Ishikawa (cell line): ENCODE measurements at regions not wholly inside any gene's neighbourhood (a gene's known extent, or its start where the extent isn't known, plus 50 kb on each side); places are given as distances from the start of the nearest gene placed in this dataset.

Experiments
- CEBPB ChIP-seq: IDR thresholded peaks from 2 replicates; pipeline ENCODE4 v1.6.1; 2012
- CREB1 ChIP-seq: IDR thresholded peaks from 2 replicates; pipeline ENCODE4 v1.6.1; 2012; ENCODE audit warnings: low read depth
- EGR1 ChIP-seq: IDR thresholded peaks from 2 replicates; pipeline ENCODE4 v1.6.1; 2012
- EP300 ChIP-seq: IDR thresholded peaks from 2 replicates; pipeline ENCODE4 v1.6.1; 2012; ENCODE audit warnings: borderline replicate concordance
- FOXM1 ChIP-seq: IDR thresholded peaks from 2 replicates; pipeline ENCODE4 v1.6.1; 2012; ENCODE audit warnings: low read depth, borderline replicate concordance
- NFIC ChIP-seq: IDR thresholded peaks from 2 replicates; pipeline ENCODE4 v1.6.1; 2012
- RAD21 ChIP-seq: IDR thresholded peaks from 2 replicates; pipeline ENCODE4 v1.6.1; 2012; ENCODE audit warnings: low read depth
- REST ChIP-seq: IDR thresholded peaks from 2 replicates; pipeline ENCODE4 v1.6.1; 2012; ENCODE audit warnings: low read depth, mild to moderate bottlenecking
- TAF1 ChIP-seq: IDR thresholded peaks from 2 replicates; pipeline ENCODE4 v1.6.1; 2012; ENCODE audit warnings: low read depth, mild to moderate bottlenecking
- TCF12 ChIP-seq: IDR thresholded peaks from 2 replicates; pipeline ENCODE4 v1.6.1; 2012; ENCODE audit warnings: low read depth
- TEAD4 ChIP-seq: IDR thresholded peaks from 2 replicates; pipeline ENCODE4 v1.6.1; 2012
- YY1 ChIP-seq: IDR thresholded peaks from 2 replicates; pipeline ENCODE4 v1.6.1; 2012; ENCODE audit warnings: low read depth
- ZBTB7A ChIP-seq: IDR thresholded peaks from 2 replicates; pipeline ENCODE4 v1.6.1; 2012; ENCODE audit warnings: low read depth
- TF ChIP-seq, protein P1 (sequence below): IDR thresholded peaks from 2 replicates; pipeline ENCODE4 v1.6.1; 2012
- TF ChIP-seq, protein P2 (sequence below): IDR thresholded peaks from 2 replicates; pipeline ENCODE4 v1.6.1; 2012

DNA sequence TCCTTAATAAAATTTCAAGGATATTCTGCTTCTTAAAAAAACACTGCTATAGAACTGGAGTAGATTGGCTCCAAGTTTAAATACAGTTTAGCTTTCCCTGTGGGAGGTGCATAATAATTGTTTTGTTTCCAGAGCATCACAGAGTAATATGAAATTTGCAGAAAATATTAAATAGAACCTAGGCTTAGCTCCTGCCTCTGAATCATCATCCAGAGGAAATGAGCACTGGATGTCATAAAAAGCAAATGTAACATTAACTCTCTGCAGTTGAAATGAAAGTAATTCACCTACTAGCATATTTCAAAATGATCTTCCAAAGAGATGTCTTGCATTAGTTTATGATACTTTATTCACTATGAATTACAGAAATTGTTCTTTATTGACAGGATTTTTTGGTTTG lies 769.8 kb downstream of the C12orf50 start:
- TF ChIP-seq CREB1: no peak
- TF ChIP-seq EGR1: no peak
- TF ChIP-seq TEAD4: no peak
- TF ChIP-seq REST: no peak
- TF ChIP-seq CEBPB: no peak
- TF ChIP-seq, protein P1, sequence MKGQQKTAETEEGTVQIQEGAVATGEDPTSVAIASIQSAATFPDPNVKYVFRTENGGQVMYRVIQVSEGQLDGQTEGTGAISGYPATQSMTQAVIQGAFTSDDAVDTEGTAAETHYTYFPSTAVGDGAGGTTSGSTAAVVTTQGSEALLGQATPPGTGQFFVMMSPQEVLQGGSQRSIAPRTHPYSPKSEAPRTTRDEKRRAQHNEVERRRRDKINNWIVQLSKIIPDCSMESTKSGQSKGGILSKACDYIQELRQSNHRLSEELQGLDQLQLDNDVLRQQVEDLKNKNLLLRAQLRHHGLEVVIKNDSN: no peak
- TF ChIP-seq TCF12: no peak

DNA sequence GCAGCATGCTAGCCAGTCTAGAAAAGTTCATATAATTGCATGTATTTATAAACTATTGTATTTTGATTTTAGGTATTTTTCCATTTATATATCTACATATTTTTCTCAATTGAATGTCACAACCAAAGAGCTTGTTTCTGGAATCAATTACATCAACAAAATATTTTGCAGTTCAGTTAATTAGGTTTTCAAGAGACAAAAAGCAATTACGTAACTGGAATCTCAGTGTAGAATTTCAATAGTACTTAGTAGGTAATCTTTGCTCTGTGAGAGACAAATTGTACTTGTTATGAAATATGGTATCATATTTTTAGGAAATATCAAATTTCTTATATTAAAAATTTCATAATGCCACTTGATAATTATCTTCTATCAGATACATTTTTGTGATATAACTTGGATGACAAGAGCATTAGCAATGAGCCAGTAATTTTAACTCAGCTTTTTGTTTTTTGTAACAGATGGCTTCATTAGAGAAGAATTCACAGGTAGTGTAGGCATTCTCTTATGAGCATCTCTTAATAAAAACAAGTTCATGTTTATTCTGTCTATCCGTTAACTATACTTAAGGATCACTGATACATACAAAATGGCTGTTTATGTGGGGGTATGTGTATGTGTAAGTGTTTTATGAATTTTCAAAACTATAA lies 774.7 kb downstream of the C12orf50 start:
- TF ChIP-seq YY1 (no peak), NFIC (no peak), REST (no peak), EGR1 (no peak)

- TF ChIP-seq CEBPB (no peak), NFIC (peak; percentile 72)
These were observed 776.0 kb downstream of the C12orf50 start for GRCh38 chr12:87253157-87253556.

DNA sequence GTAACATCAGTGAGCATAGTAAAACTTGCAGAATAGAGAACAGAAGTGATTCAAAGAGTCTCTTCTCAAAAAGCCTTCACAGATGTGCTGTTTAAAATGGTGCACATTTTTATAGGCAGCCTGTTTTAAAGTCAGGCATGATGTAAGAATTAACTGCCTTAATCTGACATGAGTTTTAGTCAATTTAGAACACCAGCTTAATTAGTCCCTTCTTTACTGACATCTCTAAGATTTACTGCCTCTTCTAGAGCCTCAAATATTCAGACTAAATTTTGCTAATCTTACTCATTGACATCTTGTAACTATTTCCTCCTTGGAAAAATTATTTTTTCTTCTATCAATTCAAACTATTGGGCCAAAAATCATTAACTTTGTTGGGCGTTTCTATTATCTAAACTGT lies 782.5 kb downstream of the C12orf50 start:
- TF ChIP-seq CREB1 (no peak), NFIC (no peak)

- TF ChIP-seq RAD21 (no peak), CEBPB (no peak), ZBTB7A (no peak), REST (no peak), TEAD4 (no peak), EP300 (no peak), EGR1 (no peak), FOXM1 (no peak), NFIC (no peak), TAF1 (no peak), CREB1 (no peak), TCF12 (no peak)
- TF ChIP-seq, protein P2, sequence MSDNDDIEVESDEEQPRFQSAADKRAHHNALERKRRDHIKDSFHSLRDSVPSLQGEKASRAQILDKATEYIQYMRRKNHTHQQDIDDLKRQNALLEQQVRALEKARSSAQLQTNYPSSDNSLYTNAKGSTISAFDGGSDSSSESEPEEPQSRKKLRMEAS: no peak
- TF ChIP-seq, protein P1: no peak
These were observed 790.7 kb downstream of the C12orf50 start for GRCh38 chr12:87238466-87238865.

DNA sequence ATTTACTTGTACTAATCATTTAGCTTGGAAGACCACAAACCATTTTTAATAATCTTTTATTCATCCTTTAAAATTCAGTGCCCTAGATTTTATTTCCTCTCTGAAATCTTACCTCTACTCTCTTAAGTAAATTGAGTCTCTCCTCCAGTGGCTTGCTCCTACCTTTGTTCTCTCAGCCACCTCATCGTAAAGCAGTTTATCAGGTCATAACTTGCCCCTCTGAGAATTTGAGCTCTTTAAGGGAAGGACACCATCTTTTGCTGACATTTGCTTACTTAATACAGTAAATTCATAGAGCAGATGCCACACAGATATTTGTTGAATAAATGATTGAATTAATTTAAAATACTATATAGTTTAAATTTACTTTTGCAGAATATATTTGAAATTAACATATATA lies 794.3 kb downstream of the C12orf50 start:
- no peak for TF ChIP-seq TEAD4
- TF ChIP-seq, protein P1: no peak
- TF ChIP-seq EGR1: no peak
- TF ChIP-seq CEBPB: no peak
- TF ChIP-seq FOXM1: no peak
- no peak for TF ChIP-seq TAF1
- TF ChIP-seq REST: no peak
- no peak for TF ChIP-seq CREB1
- TF ChIP-seq YY1: no peak
- TF ChIP-seq TCF12: no peak
- TF ChIP-seq EP300: no peak
- TF ChIP-seq RAD21: no peak
- TF ChIP-seq NFIC: no peak
- TF ChIP-seq ZBTB7A: no peak
- TF ChIP-seq, protein P2: no peak
